ENCODE measurements at regions not wholly inside any gene's neighbourhood (a gene's known extent, or its start where the extent isn't known, plus 50 kb on each side); places are given as distances from the start of the nearest gene placed in this dataset.

GRCh38 chr6:160926281-160927276, 65.0 kb upstream of the MAP3K4 start:
- Histone ChIP-seq H3K36me3 (replicated peaks in 1 of 2; ENCODE audit: control insufficient read depth in 1 of 2, insufficient read depth in 2 of 2, low read length in 2 of 2) (no peaks in the 10 kb centered on the region), H3K4me1 (ENCODE audit: insufficient read depth, low read length) (peaks cover 5% of the 10 kb centered on the region), H4K20me1 (ENCODE audit: insufficient read depth, low read length) (no peaks in the 10 kb centered on the region), H3K4me3 (replicated peaks in 1 of 3; ENCODE audit: insufficient read depth in 1 of 3, low read depth in 2 of 3, low read length in 3 of 3) (no peak overlapping the region), H3K9me3 (ENCODE audit: low read length) (no peaks in the 10 kb centered on the region), H3K79me2 (ENCODE audit: insufficient read depth, low read length) (no peaks in the 10 kb centered on the region), H3K27ac (ENCODE audit: extremely low read length, insufficient read depth, low read length) (no peak overlapping the region), H2AFZ (ENCODE audit: low read length) (no peak overlapping the region), H3K27me3 (ENCODE audit: control insufficient read depth in 1 of 2, insufficient read depth in 2 of 2, low read length in 2 of 2) (peaks cover 0 to 12% of the 10 kb centered on the region in 2 experiments; a peak in 3 of 5 replicates), H3K4me2 (ENCODE audit: low read depth, low read length) (no peak overlapping the region), H3K9ac (ENCODE audit: insufficient read depth, low read depth, low read length) (no peak overlapping the region)
- ChIA-PET POLR2A (no interaction called here), CTCF (ENCODE audit: low intra/inter-chr PET ratio, low total read pairs) (no interaction called here)
- DNase-seq (ENCODE audit: low spot score) (no peak), ATAC-seq (no peak), FAIRE-seq (no peak)
- intact Hi-C loops (cut with micrococcal nuclease; ENCODE audit: unreplicated experiment) = no loop called here
- no peak for TF ChIP-seq ATF1 (CRISPR knock-in tag; IDR thresholded peaks at IDR 0.05)
- no peak for TF ChIP-seq THRA (CRISPR knock-in tag; IDR thresholded peaks at IDR 0.05; ENCODE audit: borderline replicate concordance)
- TF ChIP-seq PHF5A (CRISPR knock-in tag; IDR thresholded peaks at IDR 0.05; ENCODE audit: low read depth, unreplicated experiment) = no peak
- no peak for TF ChIP-seq KAT8 (CRISPR knock-in tag; IDR thresholded peaks at IDR 0.05)
- TF ChIP-seq IKZF1 (IDR thresholded peaks at IDR 0.05) = no peak
- no peak for TF ChIP-seq PRDM4 (CRISPR knock-in tag; IDR thresholded peaks at IDR 0.05; ENCODE audit: borderline replicate concordance)
- TF ChIP-seq, protein P1, sequence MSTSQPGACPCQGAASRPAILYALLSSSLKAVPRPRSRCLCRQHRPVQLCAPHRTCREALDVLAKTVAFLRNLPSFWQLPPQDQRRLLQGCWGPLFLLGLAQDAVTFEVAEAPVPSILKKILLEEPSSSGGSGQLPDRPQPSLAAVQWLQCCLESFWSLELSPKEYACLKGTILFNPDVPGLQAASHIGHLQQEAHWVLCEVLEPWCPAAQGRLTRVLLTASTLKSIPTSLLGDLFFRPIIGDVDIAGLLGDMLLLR (CRISPR knock-in tag; IDR thresholded peaks at IDR 0.05) = no peak
- TF ChIP-seq, protein P2, sequence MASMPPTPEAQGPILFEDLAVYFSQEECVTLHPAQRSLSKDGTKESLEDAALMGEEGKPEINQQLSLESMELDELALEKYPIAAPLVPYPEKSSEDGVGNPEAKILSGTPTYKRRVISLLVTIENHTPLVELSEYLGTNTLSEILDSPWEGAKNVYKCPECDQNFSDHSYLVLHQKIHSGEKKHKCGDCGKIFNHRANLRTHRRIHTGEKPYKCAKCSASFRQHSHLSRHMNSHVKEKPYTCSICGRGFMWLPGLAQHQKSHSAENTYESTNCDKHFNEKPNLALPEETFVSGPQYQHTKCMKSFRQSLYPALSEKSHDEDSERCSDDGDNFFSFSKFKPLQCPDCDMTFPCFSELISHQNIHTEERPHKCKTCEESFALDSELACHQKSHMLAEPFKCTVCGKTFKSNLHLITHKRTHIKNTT (CRISPR knock-in tag; IDR thresholded peaks at IDR 0.05) = no peak
- no peak for TF ChIP-seq ZZZ3 (CRISPR knock-in tag; IDR thresholded peaks at IDR 0.05; ENCODE audit: borderline replicate concordance)
- TF ChIP-seq, protein P3, sequence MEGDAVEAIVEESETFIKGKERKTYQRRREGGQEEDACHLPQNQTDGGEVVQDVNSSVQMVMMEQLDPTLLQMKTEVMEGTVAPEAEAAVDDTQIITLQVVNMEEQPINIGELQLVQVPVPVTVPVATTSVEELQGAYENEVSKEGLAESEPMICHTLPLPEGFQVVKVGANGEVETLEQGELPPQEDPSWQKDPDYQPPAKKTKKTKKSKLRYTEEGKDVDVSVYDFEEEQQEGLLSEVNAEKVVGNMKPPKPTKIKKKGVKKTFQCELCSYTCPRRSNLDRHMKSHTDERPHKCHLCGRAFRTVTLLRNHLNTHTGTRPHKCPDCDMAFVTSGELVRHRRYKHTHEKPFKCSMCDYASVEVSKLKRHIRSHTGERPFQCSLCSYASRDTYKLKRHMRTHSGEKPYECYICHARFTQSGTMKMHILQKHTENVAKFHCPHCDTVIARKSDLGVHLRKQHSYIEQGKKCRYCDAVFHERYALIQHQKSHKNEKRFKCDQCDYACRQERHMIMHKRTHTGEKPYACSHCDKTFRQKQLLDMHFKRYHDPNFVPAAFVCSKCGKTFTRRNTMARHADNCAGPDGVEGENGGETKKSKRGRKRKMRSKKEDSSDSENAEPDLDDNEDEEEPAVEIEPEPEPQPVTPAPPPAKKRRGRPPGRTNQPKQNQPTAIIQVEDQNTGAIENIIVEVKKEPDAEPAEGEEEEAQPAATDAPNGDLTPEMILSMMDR (CRISPR knock-in tag; IDR thresholded peaks at IDR 0.05) = no peak
- in situ Hi-C loops (cut with HindIII; ENCODE audit: extremely low pct_ligation_motif_present, low pct_unique_long_range_greater_than_20kb) = no loop called here
- no TSS peak for BruUV-seq (replicated peaks)
- WGBS (ENCODE audit: low lambda C conversion rate) = 48% methylated on average over 29 of the region's 29 CpGs

Measured in HepG2 (cell line).